ENCODE measurements at regions not wholly inside any gene's neighbourhood (a gene's known extent, or its start where the extent isn't known, plus 50 kb on each side); places are given as distances from the start of the nearest gene placed in this dataset.

GRCh38 chr17:62191390-62192361 is 126.6 kb upstream of the MED13 start:
- TF ChIP-seq, protein P1, sequence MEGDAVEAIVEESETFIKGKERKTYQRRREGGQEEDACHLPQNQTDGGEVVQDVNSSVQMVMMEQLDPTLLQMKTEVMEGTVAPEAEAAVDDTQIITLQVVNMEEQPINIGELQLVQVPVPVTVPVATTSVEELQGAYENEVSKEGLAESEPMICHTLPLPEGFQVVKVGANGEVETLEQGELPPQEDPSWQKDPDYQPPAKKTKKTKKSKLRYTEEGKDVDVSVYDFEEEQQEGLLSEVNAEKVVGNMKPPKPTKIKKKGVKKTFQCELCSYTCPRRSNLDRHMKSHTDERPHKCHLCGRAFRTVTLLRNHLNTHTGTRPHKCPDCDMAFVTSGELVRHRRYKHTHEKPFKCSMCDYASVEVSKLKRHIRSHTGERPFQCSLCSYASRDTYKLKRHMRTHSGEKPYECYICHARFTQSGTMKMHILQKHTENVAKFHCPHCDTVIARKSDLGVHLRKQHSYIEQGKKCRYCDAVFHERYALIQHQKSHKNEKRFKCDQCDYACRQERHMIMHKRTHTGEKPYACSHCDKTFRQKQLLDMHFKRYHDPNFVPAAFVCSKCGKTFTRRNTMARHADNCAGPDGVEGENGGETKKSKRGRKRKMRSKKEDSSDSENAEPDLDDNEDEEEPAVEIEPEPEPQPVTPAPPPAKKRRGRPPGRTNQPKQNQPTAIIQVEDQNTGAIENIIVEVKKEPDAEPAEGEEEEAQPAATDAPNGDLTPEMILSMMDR (conservative IDR thresholded peaks at IDR 0.05 in 1 of 2, IDR thresholded peaks at IDR 0.05 in 1 of 2; ENCODE audit: low read depth in 1 of 2, low read length in 2 of 2), result no peak
- no peak for TF ChIP-seq EZH2 (IDR thresholded peaks at IDR 0.05; ENCODE audit: low read length, missing control alignments)
